Fibroblast of mammary gland (primary cell): ENCODE measurements at regions not wholly inside any gene's neighbourhood (a gene's known extent, or its start where the extent isn't known, plus 50 kb on each side); places are given as distances from the start of the nearest gene placed in this dataset.

Experiments
- DNase-seq: peaks from one replicate; pipeline ENCODE4 v3.0.0-alpha.2; 2010; ENCODE audit warnings: low read depth
- H3K4me3 ChIP-seq: 2 replicates; pipeline ENCODE4 v1.5.1; 2011; ENCODE audit warnings: low read depth, mild to moderate bottlenecking, low read length, moderate library complexity; ENCODE audit not compliant: control insufficient read depth
- TF ChIP-seq, protein P1 (sequence below): conservative IDR thresholded peaks from 2 replicates; pipeline ENCODE4 v1.5.1; 2011; ENCODE audit warnings: low read depth, low read length, inconsistent platforms; ENCODE audit not compliant: control insufficient read depth, insufficient read depth

- TF ChIP-seq, protein P1, sequence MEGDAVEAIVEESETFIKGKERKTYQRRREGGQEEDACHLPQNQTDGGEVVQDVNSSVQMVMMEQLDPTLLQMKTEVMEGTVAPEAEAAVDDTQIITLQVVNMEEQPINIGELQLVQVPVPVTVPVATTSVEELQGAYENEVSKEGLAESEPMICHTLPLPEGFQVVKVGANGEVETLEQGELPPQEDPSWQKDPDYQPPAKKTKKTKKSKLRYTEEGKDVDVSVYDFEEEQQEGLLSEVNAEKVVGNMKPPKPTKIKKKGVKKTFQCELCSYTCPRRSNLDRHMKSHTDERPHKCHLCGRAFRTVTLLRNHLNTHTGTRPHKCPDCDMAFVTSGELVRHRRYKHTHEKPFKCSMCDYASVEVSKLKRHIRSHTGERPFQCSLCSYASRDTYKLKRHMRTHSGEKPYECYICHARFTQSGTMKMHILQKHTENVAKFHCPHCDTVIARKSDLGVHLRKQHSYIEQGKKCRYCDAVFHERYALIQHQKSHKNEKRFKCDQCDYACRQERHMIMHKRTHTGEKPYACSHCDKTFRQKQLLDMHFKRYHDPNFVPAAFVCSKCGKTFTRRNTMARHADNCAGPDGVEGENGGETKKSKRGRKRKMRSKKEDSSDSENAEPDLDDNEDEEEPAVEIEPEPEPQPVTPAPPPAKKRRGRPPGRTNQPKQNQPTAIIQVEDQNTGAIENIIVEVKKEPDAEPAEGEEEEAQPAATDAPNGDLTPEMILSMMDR, result no peak
- DNase-seq, result no peak
Measured at GRCh38 chr3:20861454-20861853, 675.4 kb upstream of the SGO1 start.

GRCh38 chr3:20857636-20858035, 671.6 kb upstream of the SGO1 start:
- H3K4me3 ChIP-seq, result no peak overlapping the region
- TF ChIP-seq, protein P1, result no peak
- DNase-seq, result no peak

More at GRCh38 chr3:20861454-20861853, 675.4 kb upstream of the SGO1 start:
- H3K4me3 ChIP-seq, result no peak overlapping the region

DNA sequence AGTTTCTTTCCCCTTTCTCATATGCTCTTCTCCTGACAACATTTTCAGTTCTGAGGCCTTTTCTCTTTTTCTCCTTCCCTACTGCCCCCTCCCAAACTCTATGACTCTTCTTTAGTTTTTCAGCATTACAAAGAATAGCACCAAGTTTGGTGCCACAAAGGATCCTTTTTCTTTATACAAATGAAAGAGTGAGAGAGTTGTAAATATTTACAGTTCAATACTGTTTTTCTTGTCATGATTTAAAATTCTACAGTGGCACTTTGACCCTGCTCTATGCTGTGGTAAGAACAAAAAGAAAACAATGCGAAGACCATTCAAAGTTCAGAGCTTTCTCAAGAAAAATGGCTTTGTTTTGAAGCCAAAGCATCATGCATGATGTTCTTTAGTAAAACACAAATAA, 667.9 kb upstream of the SGO1 start:
- DNase-seq, result no peak
- TF ChIP-seq, protein P1, result no peak

GRCh38 chr3:20852712-20853111, 666.7 kb upstream of the SGO1 start:
- H3K4me3 ChIP-seq, result no peak overlapping the region
- DNase-seq, result no peak
- TF ChIP-seq, protein P1, result no peak

More for the DNA sequence above, 667.9 kb upstream of the SGO1 start:
- H3K4me3 ChIP-seq, result no peak overlapping the region

- no peak overlapping the region for H3K4me3 ChIP-seq
- DNase-seq, result no peak
- TF ChIP-seq, protein P1, result no peak
Measured at GRCh38 chr3:20849975-20850374, 664.0 kb upstream of the SGO1 start.

GRCh38 chr3:20846832-20847231, 660.8 kb upstream of the SGO1 start:
- DNase-seq, result no peak
- H3K4me3 ChIP-seq, result no peak overlapping the region
- TF ChIP-seq, protein P1, result no peak

- no peak overlapping the region for H3K4me3 ChIP-seq
- TF ChIP-seq, protein P1, result no peak
- no peak for DNase-seq
Measured at GRCh38 chr3:20846066-20846465, 660.1 kb upstream of the SGO1 start.
